ENCODE measurements at regions not wholly inside any gene's neighbourhood (a gene's known extent, or its start where the extent isn't known, plus 50 kb on each side); places are given as distances from the start of the nearest gene placed in this dataset.

GRCh38 chr3:43906849-43907507 is 216.2 kb downstream of the ABHD5 start:
- Mint-ChIP-seq H3K36me3 (ENCODE audit: low read depth) (no peaks in the 10 kb centered on the region), H3K9me3 (ENCODE audit: low read depth) (no peaks in the 10 kb centered on the region), H3K4me1 (ENCODE audit: low read depth) (no peaks in the 10 kb centered on the region), H3K4me3 (ENCODE audit: unreplicated experiment) (no peak overlapping the region), H3K27me3 (ENCODE audit: low read depth) (no peaks in the 10 kb centered on the region), H3K27ac (ENCODE audit: unreplicated experiment) (no peak overlapping the region)
- TF ChIP-seq CTCF (IDR thresholded peaks at IDR 0.05): no peak
- no peak for DNase-seq (ENCODE audit: low spot score)

- no peak overlapping the region for H3K4me3 Mint-ChIP-seq (ENCODE audit: unreplicated experiment)
- TF ChIP-seq CTCF (IDR thresholded peaks at IDR 0.05): no peak
- no peaks in the 10 kb centered on the region for H3K36me3 Mint-ChIP-seq (ENCODE audit: low read depth)
- DNase-seq (ENCODE audit: low spot score): no peak
- no peaks in the 10 kb centered on the region for H3K27me3 Mint-ChIP-seq (ENCODE audit: low read depth)
- H3K4me1 Mint-ChIP-seq (ENCODE audit: low read depth): no peaks in the 10 kb centered on the region
- H3K27ac Mint-ChIP-seq (ENCODE audit: unreplicated experiment): no peak overlapping the region
- H3K9me3 Mint-ChIP-seq (ENCODE audit: low read depth): no peaks in the 10 kb centered on the region
Measured at GRCh38 chr3:43907508-43907858, 216.7 kb downstream of the ABHD5 start.

- H3K4me1 Mint-ChIP-seq (ENCODE audit: low read depth): no peaks in the 10 kb centered on the region
- no peaks in the 10 kb centered on the region for H3K36me3 Mint-ChIP-seq (ENCODE audit: low read depth)
- no peak overlapping the region for H3K4me3 Mint-ChIP-seq (ENCODE audit: unreplicated experiment)
Measured at GRCh38 chr3:43908456-43908855, 217.7 kb downstream of the ABHD5 start.

GRCh38 chr3:43909149-43909548 is 218.4 kb downstream of the ABHD5 start:
- H3K4me1 Mint-ChIP-seq (ENCODE audit: low read depth): no peaks in the 10 kb centered on the region
- H3K36me3 Mint-ChIP-seq (ENCODE audit: low read depth): no peaks in the 10 kb centered on the region
- no peaks in the 10 kb centered on the region for H3K27me3 Mint-ChIP-seq (ENCODE audit: low read depth)
- H3K4me3 Mint-ChIP-seq (ENCODE audit: unreplicated experiment): no peak overlapping the region
- no peak for TF ChIP-seq CTCF (IDR thresholded peaks at IDR 0.05)
- no peaks in the 10 kb centered on the region for H3K9me3 Mint-ChIP-seq (ENCODE audit: low read depth)
- DNase-seq (ENCODE audit: low spot score): no peak
- H3K27ac Mint-ChIP-seq (ENCODE audit: unreplicated experiment): no peak overlapping the region

More at GRCh38 chr3:43908456-43908855, 217.7 kb downstream of the ABHD5 start:
- H3K9me3 Mint-ChIP-seq (ENCODE audit: low read depth): no peaks in the 10 kb centered on the region
- H3K27me3 Mint-ChIP-seq (ENCODE audit: low read depth): no peaks in the 10 kb centered on the region
- no peak overlapping the region for H3K27ac Mint-ChIP-seq (ENCODE audit: unreplicated experiment)
- no peak for TF ChIP-seq CTCF (IDR thresholded peaks at IDR 0.05)
- DNase-seq (ENCODE audit: low spot score): no peak

- no peak overlapping the region for H3K4me3 Mint-ChIP-seq (ENCODE audit: unreplicated experiment)
- H3K27me3 Mint-ChIP-seq (ENCODE audit: low read depth): no peaks in the 10 kb centered on the region
- no peaks in the 10 kb centered on the region for H3K4me1 Mint-ChIP-seq (ENCODE audit: low read depth)
- TF ChIP-seq CTCF (IDR thresholded peaks at IDR 0.05): no peak
- H3K9me3 Mint-ChIP-seq (ENCODE audit: low read depth): no peaks in the 10 kb centered on the region
- no peaks in the 10 kb centered on the region for H3K36me3 Mint-ChIP-seq (ENCODE audit: low read depth)
- DNase-seq (ENCODE audit: low spot score): no peak
- H3K27ac Mint-ChIP-seq (ENCODE audit: unreplicated experiment): no peak overlapping the region
Measured at GRCh38 chr3:43910750-43911149, 220.0 kb downstream of the ABHD5 start.

Measured in chondrocyte (in vitro differentiated cells).